Keratinocyte (primary cell): ENCODE measurements at regions not wholly inside any gene's neighbourhood (a gene's known extent, or its start where the extent isn't known, plus 50 kb on each side); places are given as distances from the start of the nearest gene placed in this dataset.

ENCODE experiments used
- DNase-seq: peaks from one replicate; pipeline ENCODE4 v3.0.0-alpha.2; 2011; ENCODE audit warnings: low read depth, missing footprints, low spot score
- FAIRE-seq: peaks from 2 replicates; lab custom pipeline; 2011; peaks lifted over from hg19 to GRCh38; lab: Jason Lieb, UNC
- H2AFZ ChIP-seq: 2 replicates; pipeline ENCODE4 v1.6.0; 2012; ENCODE audit warnings: low read length, control low read depth, inconsistent platforms; ENCODE audit not compliant: control insufficient read depth
- H3K27ac ChIP-seq: 2 replicates; pipeline ENCODE4 v1.5.1; 2011; ENCODE audit warnings: low read length; ENCODE audit not compliant: control insufficient read depth, insufficient read depth
- H3K27me3 ChIP-seq: 3 replicates; pipeline ENCODE4 v1.6.0; 2011; ENCODE audit warnings: low read length; ENCODE audit not compliant: control insufficient read depth, insufficient read depth; ENCODE audit errors: extremely low read depth
- H3K36me3 ChIP-seq, 2 experiments: 2 replicates in 1 of 2; 3 replicates in 1 of 2; pipeline ENCODE4 v1.5.1; 2011; ENCODE audit warnings: low read length in 2 of 2, mild to moderate bottlenecking in 1 of 2; ENCODE audit not compliant: control insufficient read depth in 2 of 2, insufficient read depth in 2 of 2; ENCODE audit errors: extremely low read depth in 1 of 2
- H3K4me1 ChIP-seq: 3 replicates; pipeline ENCODE4 v1.5.1; 2011; ENCODE audit warnings: low read length; ENCODE audit not compliant: control insufficient read depth, insufficient read depth; ENCODE audit errors: extremely low read depth
- H3K4me2 ChIP-seq: 3 replicates; pipeline ENCODE4 v1.6.0; 2011; ENCODE audit warnings: low read depth, low read length; ENCODE audit not compliant: control insufficient read depth, insufficient read depth; ENCODE audit errors: extremely low read depth
- H3K4me3 ChIP-seq, 3 experiments: fragments of 200-600 bp in 1 of 3; sonication (generic) in 1 of 3; 2 replicates in 2 of 3; 3 replicates in 1 of 3; pipeline ENCODE4 v1.5.1; 2011 to 2016; ENCODE audit warnings: low read length in 3 of 3, mild to moderate bottlenecking in 3 of 3, control low read depth in 2 of 3, inconsistent platforms in 1 of 3, low read depth in 1 of 3, mixed read lengths in 1 of 3, mixed run types in 1 of 3, moderate library complexity in 1 of 3; ENCODE audit not compliant: control insufficient read depth in 2 of 3, insufficient read depth in 2 of 3; ENCODE audit errors: extremely low read depth in 1 of 3
- H3K79me2 ChIP-seq: 2 replicates; pipeline ENCODE4 v1.6.0; 2012; ENCODE audit warnings: low read length; ENCODE audit not compliant: control insufficient read depth, insufficient read depth
- H3K9ac ChIP-seq: 3 replicates; pipeline ENCODE4 v1.6.0; 2011; ENCODE audit warnings: low read length; ENCODE audit not compliant: control insufficient read depth, insufficient read depth; ENCODE audit errors: extremely low read depth
- H3K9me1 ChIP-seq: 3 replicates; pipeline ENCODE4 v1.6.0; 2011; ENCODE audit warnings: low read length; ENCODE audit not compliant: control insufficient read depth, insufficient read depth; ENCODE audit errors: extremely low read depth
- H3K9me3 ChIP-seq: 2 replicates; pipeline ENCODE4 v1.5.1; 2012; ENCODE audit warnings: low read depth, low read length; ENCODE audit not compliant: control insufficient read depth
- H4K20me1 ChIP-seq: 3 replicates; pipeline ENCODE4 v1.6.0; 2011; ENCODE audit warnings: low read length; ENCODE audit not compliant: control insufficient read depth, insufficient read depth; ENCODE audit errors: extremely low read depth
- EZH2 ChIP-seq: IDR thresholded peaks from one replicate; pipeline ENCODE4 v1.6.1; 2012; ENCODE audit warnings: inconsistent platforms, mild to moderate bottlenecking, low read length, moderate library complexity
- dilution Hi-C: fragments of 300-500 bp; cut with MboI; formaldehyde crosslinking; loops from one replicate; pipeline ENCODE4 v1.7.0; 2020; ENCODE audit warnings: low sequenced_read_pairs; ENCODE audit not compliant: extremely low pct_ligation_motif_present
- TF ChIP-seq, protein P1 (sequence below), 3 experiments: IDR thresholded peaks in 1 of 3; conservative IDR thresholded peaks in 1 of 3; optimal IDR thresholded peaks in 1 of 3; 2 replicates in 2 of 3; 3 replicates in 1 of 3; pipeline versions ENCODE3 to v1.5.1; 2011; ENCODE audit warnings: low read length in 3 of 3, mild to moderate bottlenecking in 3 of 3, moderate library complexity in 2 of 3, control low read depth in 1 of 3, inconsistent platforms in 1 of 3; ENCODE audit not compliant: insufficient read depth in 2 of 3; ENCODE audit errors: extremely low read depth in 1 of 3

DNA sequence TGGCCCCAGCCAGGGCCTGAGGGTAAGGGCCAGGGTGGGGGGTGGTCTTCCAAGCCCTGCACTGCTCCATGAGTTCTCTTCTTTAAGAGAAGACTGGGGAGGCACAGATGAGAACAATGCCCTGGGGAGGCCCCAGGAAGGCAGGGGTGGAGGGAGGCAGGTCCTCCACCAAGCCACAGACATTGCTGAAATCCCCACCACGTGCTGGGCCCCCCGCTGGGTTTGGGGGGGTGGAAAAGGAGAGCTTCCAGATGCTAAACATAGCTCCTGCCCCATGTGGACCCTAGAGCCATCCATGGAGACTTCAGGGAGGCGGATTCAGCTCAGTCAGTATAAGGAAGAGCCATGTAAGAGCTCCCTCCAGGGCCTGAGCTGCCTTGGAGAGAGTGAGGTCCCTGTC is 157.8 kb upstream of the LINGO1 start:
- Histone ChIP-seq H3K9me3 (no peaks in the 10 kb centered on the region), H3K36me3 (no peaks in the 10 kb centered on the region), H3K79me2 (no peaks in the 10 kb centered on the region), H3K4me2 (no peak overlapping the region), H3K4me3 (no peak overlapping the region), H2AFZ (no peak overlapping the region), H3K27me3 (peaks cover 8% of the 10 kb centered on the region), H3K9me1 (no peaks in the 10 kb centered on the region), H3K4me1 (no peaks in the 10 kb centered on the region), H3K27ac (no peak overlapping the region), H3K9ac (no peak overlapping the region), H4K20me1 (no peaks in the 10 kb centered on the region)
- TF ChIP-seq, protein P1, sequence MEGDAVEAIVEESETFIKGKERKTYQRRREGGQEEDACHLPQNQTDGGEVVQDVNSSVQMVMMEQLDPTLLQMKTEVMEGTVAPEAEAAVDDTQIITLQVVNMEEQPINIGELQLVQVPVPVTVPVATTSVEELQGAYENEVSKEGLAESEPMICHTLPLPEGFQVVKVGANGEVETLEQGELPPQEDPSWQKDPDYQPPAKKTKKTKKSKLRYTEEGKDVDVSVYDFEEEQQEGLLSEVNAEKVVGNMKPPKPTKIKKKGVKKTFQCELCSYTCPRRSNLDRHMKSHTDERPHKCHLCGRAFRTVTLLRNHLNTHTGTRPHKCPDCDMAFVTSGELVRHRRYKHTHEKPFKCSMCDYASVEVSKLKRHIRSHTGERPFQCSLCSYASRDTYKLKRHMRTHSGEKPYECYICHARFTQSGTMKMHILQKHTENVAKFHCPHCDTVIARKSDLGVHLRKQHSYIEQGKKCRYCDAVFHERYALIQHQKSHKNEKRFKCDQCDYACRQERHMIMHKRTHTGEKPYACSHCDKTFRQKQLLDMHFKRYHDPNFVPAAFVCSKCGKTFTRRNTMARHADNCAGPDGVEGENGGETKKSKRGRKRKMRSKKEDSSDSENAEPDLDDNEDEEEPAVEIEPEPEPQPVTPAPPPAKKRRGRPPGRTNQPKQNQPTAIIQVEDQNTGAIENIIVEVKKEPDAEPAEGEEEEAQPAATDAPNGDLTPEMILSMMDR (optimal IDR thresholded peaks at IDR 0.05 in 1 of 3, IDR thresholded peaks at IDR 0.05 in 1 of 3, conservative IDR thresholded peaks at IDR 0.05 in 1 of 3; ENCODE audit: extremely low read depth in 1 of 3, insufficient read depth in 2 of 3, low read length in 3 of 3), result no peak
- TF ChIP-seq EZH2, result no peak
- FAIRE-seq (no peak), DNase-seq (no peak)
- dilution Hi-C loops, result no loop called here

DNA sequence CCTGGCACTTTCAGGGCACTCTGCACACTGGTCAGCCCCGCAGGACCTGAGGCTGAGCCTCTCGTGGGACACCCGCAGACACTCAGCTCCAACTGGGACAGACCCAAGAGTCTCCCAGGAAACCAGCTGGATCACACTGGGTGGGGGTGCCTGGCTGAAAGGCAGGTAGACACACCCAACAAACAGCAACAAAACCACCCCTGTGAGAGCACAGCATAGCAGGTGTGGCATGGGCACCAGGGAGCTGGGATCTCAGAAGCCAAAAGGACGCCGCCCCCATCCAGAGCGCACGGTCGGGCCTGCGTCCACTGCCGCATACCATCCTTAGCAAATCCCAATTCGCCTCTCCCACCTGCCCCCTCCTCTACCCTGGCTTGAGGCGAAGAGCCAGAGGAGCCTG is 154.2 kb upstream of the LINGO1 start:
- H3K9me1 ChIP-seq, result no peaks in the 10 kb centered on the region
- H3K4me2 ChIP-seq, result no peak overlapping the region
- no peaks in the 10 kb centered on the region for H3K36me3 ChIP-seq
- peaks cover 12% of the 10 kb centered on the region for H3K27me3 ChIP-seq
- H3K4me1 ChIP-seq, result no peaks in the 10 kb centered on the region
- H3K4me3 ChIP-seq, result no peak overlapping the region
- dilution Hi-C loops, result no loop called here
- no peak overlapping the region for H3K9ac ChIP-seq
- no peak for TF ChIP-seq EZH2
- TF ChIP-seq, protein P1 (optimal IDR thresholded peaks at IDR 0.05 in 1 of 3, IDR thresholded peaks at IDR 0.05 in 1 of 3, conservative IDR thresholded peaks at IDR 0.05 in 1 of 3; ENCODE audit: extremely low read depth in 1 of 3, insufficient read depth in 2 of 3, low read length in 3 of 3), result no peak
- H3K9me3 ChIP-seq, result no peaks in the 10 kb centered on the region
- no peak overlapping the region for H2AFZ ChIP-seq
- no peaks in the 10 kb centered on the region for H3K79me2 ChIP-seq
- H3K27ac ChIP-seq, result no peak overlapping the region
- FAIRE-seq, result no peak
- no peaks in the 10 kb centered on the region for H4K20me1 ChIP-seq
- DNase-seq, result no peak
